Stimulated activated effector memory CD8-positive, alpha-beta T cell treated with anti-CD3 and anti-CD28 coated beads, Interleukin-12 subunit alpha, Interleukin-12 subunit beta, amount 100 ng/mL, for 72 hours (primary cell): ENCODE measurements at regions not wholly inside any gene's neighbourhood (a gene's known extent, or its start where the extent isn't known, plus 50 kb on each side); places are given as distances from the start of the nearest gene placed in this dataset.

Experiments used
- ATAC-seq: fragments of 150-1000 bp; cut with Tn5 transposase; 2 replicates; pipeline ENCODE4 v1.10.0; 2021
- DNase-seq, 2 donors: peaks; one replicate each; pipeline ENCODE4 v3.0.0; 2021 to 2022; ENCODE audit warnings: low spot score in 2 of 2
- H3K27ac Mint-ChIP-seq: one replicate; pipeline ENCODE4 v1.8.0; 2022; ENCODE audit warnings: mild to moderate bottlenecking, mixed read lengths
- H3K36me3 Mint-ChIP-seq: one replicate; pipeline ENCODE4 v1.8.0; 2022; ENCODE audit warnings: mild to moderate bottlenecking, mixed read lengths
- H3K4me1 Mint-ChIP-seq: one replicate; pipeline ENCODE4 v1.8.0; 2022; ENCODE audit warnings: mixed read lengths
- H3K4me3 Mint-ChIP-seq: one replicate; pipeline ENCODE4 v1.8.0; 2022; ENCODE audit warnings: mild to moderate bottlenecking, mixed read lengths
- H3K9me3 Mint-ChIP-seq: one replicate; pipeline ENCODE4 v1.8.0; 2022; ENCODE audit warnings: mixed read lengths

DNA sequence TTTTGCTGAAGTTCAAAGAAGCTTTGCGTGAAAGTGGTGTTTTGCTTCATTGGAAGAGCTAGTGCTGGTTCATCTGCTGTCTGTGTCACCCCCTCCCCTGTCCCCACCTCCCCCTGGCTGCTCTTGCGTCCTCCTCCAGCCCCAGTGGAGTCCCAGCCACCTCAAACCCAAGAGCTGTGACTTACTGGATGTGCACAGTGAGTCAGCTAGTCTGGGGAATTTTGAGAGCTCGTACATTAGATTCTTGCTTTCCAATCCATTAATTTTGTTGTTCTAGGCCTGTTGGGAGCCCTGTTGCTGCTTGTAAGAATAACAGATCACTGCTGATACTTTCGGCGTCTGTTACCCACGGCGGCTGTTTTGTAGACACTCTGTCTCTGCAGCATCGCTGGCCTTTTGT, 412.1 kb downstream of the TSN start:
- ATAC-seq (no peak), DNase-seq (no peak)
- Mint-ChIP-seq H3K36me3 (no peaks in the 10 kb centered on the region), H3K4me1 (no peaks in the 10 kb centered on the region), H3K27ac (no peak overlapping the region), H3K9me3 (no peaks in the 10 kb centered on the region), H3K4me3 (no peak overlapping the region)

DNA sequence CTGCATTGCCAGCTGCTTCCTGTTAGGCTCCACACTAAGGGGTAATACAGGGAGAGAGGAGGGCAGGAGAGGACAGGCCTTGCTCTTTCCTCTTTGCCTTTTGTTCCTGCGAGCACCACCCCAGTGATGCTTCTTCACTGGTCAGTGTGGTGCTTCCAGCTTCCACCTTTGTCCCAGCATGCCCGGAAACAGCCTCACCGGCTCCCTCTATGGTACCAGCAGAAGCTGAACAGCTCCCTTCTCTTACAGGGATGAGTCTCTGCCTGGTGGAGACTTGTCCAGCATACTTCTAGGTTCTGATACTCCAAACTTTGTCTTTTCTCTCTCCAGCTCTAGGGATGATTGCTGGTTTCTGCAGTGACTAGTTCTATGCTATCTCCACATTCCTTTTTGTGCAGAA, 413.3 kb downstream of the TSN start:
- Mint-ChIP-seq H3K27ac (no peak overlapping the region), H3K4me1 (no peaks in the 10 kb centered on the region), H3K9me3 (no peaks in the 10 kb centered on the region), H3K36me3 (no peaks in the 10 kb centered on the region), H3K4me3 (no peak overlapping the region)
- no peak for DNase-seq
- no peak for ATAC-seq

DNA sequence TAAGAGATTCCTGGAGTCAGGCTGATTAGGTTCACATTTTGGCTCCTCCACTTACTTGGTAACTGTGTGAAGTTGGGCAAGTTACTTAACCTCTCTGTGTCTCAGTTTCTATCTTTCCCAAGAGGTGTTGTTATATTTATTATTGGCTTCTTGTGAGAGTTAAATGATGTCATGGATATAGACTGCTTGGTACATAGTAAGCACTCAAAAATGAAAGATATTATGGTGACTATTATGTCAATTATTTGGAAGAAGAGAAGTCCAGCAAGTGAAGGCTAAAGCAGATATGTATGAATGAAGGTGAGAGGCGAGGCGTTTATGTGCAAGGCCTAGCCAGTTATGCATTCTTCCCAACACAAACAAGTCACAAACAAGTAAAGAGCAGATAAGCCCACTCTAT, 417.4 kb downstream of the TSN start:
- DNase-seq = no peak
- H3K9me3 Mint-ChIP-seq = no peaks in the 10 kb centered on the region
- H3K4me3 Mint-ChIP-seq = no peak overlapping the region
- no peak for ATAC-seq
- no peaks in the 10 kb centered on the region for H3K36me3 Mint-ChIP-seq
- no peak overlapping the region for H3K27ac Mint-ChIP-seq
- no peaks in the 10 kb centered on the region for H3K4me1 Mint-ChIP-seq

DNA sequence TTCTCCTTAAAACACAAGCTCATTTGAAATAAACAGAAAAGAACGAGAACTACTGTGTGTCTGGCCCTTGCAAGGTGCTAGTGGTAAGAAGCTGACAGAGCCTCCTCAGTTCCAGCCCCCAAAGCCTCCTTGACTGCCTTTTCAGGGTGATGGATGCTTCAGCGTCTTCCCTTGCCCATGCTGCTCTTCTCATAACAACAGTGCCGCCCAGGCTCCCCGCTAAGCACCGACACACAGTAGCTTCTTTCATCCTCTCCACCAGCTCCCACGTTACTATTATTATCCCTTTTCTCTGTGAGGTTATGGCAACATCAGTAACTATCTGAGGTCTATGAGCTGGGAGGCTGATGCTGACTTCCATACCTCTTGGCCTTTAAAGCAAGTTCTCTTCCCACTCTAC, 418.6 kb downstream of the TSN start:
- Mint-ChIP-seq H3K4me3 (no peak overlapping the region), H3K9me3 (no peaks in the 10 kb centered on the region), H3K36me3 (no peaks in the 10 kb centered on the region), H3K4me1 (no peaks in the 10 kb centered on the region), H3K27ac (no peak overlapping the region)
- DNase-seq (no peak), ATAC-seq (no peak)

DNA sequence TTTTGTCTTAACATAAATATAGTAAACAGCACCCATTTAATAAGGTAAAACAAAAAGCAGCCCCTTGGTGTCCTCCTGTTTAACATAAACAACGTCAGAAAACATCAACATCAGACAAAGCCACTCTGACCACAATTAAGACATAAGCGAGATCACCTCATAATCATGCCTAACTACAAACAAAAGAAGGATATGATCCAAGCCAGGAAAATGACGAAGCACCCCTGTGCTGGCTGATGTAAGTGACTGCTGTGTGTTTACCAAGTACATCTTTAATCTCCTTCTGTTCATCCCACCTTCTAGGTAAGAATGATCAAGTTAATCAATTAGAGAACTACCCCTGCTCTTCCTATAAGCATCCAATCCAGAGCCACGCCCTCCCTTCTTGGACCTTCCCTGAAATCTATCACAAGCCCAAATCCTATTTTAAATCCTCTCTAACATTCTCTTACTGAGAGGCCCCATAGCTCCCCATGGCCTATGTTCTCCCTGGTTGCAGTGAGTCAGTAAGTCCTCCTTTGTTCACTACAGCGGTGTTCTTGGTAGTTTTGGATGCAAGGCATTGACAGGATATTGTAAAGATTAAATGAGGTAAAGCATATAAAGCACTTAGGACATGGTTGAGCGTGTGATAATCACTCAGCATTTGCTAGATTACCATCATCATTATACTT, 424.2 kb downstream of the TSN start:
- Mint-ChIP-seq H3K27ac (no peak overlapping the region), H3K4me1 (no peaks in the 10 kb centered on the region), H3K4me3 (no peak overlapping the region), H3K36me3 (no peaks in the 10 kb centered on the region), H3K9me3 (no peaks in the 10 kb centered on the region)
- ATAC-seq = no peak
- DNase-seq = no peak

DNA sequence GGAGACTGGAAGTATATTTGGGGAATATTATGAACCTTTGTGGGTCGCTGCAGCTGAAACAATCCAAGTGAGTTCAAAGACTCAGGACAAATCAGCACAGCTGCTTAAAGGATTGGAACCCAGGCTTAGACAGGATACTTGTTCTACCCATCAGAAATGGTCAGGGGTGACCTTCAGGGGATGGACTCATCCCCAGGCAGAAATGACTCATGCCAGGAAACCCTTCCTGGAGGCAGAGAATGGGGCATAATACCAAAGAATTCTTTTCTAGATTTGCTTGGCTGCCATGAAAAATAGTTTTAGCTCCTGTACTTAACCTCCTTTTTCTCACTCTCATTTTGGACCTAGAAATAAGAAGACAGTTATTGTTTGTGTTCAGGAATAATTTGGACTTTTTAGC, 425.5 kb downstream of the TSN start:
- ATAC-seq (no peak), DNase-seq (no peak)
- Mint-ChIP-seq H3K4me1 (no peaks in the 10 kb centered on the region), H3K4me3 (no peak overlapping the region), H3K27ac (no peak overlapping the region), H3K9me3 (no peaks in the 10 kb centered on the region), H3K36me3 (no peaks in the 10 kb centered on the region)

DNA sequence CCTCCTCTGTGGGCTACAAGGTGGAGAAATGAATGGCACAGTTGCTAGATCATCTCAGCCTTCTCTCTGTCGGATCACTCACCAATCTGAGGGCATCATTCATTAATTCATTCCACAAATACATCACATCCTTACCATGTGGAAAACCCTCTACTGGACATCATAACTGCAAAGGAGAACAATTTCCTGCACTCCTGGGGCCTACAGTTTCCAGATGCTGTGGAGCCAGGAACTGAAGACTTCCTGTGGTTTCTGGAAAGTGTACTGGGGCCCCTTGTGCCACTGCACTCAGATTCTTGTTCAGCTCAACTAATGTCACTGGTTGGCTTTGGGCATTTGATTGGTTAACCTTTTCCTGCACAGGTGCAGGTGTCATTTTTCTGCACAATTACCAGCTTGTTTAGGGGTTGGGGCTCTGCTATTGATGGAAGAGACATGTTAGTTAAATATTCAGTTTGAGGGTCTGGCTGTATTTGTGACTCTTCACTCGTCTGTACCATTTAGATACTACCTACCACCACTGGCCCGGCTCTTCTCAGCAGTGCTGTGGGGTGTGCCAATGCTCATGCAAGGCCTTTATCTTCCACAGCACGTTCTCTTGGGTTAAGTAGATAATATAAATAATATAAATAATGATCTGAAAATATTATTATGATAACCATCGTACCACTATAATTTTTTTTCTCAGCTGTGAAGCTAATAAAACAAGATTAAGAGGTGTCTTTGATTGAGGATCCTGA, 427.3 kb downstream of the TSN start:
- DNase-seq (no peak), ATAC-seq (no peak)
- Mint-ChIP-seq H3K27ac (no peak overlapping the region), H3K9me3 (no peaks in the 10 kb centered on the region), H3K36me3 (no peaks in the 10 kb centered on the region), H3K4me1 (no peaks in the 10 kb centered on the region), H3K4me3 (no peak overlapping the region)

DNA sequence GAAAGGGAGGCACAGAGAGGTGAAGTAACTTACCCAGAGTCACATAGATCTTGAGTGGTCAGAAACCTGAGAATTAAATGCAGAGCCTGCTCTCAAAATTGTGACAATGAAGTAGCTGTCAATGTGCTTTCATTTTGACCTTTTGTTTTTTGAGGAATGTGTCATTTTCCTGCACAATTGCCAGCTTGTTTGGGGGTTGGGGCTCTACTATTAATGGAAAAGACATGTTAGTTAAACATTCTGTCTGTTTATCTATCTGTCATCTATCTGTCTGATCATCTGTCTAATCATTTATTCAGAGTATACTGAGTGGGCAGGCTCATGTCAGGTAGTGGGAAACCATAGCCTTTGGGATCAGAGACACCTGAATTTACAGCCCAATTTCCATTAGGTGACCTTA, 428.4 kb downstream of the TSN start:
- H3K4me1 Mint-ChIP-seq = no peaks in the 10 kb centered on the region
- no peak overlapping the region for H3K27ac Mint-ChIP-seq
- no peak overlapping the region for H3K4me3 Mint-ChIP-seq
- ATAC-seq (no peak), DNase-seq (no peak)
- H3K36me3 Mint-ChIP-seq = no peaks in the 10 kb centered on the region
- no peaks in the 10 kb centered on the region for H3K9me3 Mint-ChIP-seq

DNA sequence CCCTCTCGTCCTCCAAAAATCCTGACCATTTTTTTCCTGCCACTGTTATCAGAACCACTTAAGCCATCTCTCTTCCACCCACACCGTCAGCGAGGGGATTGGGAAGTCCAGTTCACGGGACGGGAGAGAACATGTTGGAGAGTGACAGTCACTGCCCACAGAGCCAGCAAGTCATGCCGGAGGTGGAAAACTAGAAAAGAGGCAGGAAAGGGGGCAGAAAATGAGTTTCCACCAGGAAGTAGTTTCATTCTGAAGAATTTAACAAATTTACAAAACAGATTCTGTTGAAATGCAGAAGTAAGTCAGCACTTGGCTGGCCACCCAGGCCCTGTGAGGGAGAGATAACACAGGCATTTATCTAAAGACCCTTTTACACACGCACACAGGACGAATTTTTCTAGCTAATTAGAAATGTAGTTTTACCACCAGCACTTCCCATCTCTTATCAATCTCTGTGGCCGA, 431.3 kb downstream of the TSN start:
- no peaks in the 10 kb centered on the region for H3K36me3 Mint-ChIP-seq
- no peaks in the 10 kb centered on the region for H3K9me3 Mint-ChIP-seq
- DNase-seq (no peak), ATAC-seq (no peak)
- no peak overlapping the region for H3K27ac Mint-ChIP-seq
- no peak overlapping the region for H3K4me3 Mint-ChIP-seq
- no peaks in the 10 kb centered on the region for H3K4me1 Mint-ChIP-seq

DNA sequence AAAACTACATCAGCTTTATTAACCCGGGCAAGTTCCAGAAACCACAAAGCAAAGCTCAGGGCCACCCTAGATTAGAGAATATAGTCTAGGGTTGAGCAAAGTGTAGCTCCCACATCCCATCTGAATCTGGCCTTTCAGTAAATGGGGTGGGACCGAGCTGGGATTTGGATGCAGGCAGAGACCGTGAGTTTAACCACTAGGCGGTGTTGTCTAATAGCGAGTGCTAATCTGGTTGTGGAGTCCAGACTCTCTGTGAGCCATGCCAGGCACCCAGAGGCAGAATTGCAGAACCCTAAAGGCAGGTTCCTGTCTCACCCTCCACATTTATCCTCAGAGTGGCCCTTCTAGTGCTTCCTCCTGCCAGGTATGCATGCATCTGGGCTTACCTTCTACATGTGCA, 435.9 kb downstream of the TSN start:
- Mint-ChIP-seq H3K4me3 (no peak overlapping the region), H3K9me3 (no peaks in the 10 kb centered on the region), H3K36me3 (no peaks in the 10 kb centered on the region), H3K27ac (no peak overlapping the region), H3K4me1 (no peaks in the 10 kb centered on the region)
- DNase-seq (no peak), ATAC-seq (no peak)

DNA sequence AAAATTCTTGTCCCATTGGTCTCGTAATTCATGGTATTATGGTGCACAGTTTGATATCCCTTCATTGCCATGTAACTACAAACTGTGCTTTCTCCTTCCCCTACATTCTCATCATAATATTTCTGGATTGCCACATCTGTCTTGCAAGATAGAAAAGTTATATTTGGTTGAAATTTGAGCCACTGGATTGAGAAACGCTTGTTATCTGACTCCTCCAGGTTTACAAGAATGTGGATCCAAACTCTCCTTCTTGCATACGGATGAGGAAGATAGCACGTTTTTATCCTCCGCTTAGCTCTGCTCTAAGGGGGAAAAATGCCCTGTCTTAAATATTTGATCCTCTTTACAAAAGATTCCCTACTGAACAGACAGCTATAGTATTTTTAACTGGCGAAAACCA, 438.2 kb downstream of the TSN start:
- Mint-ChIP-seq H3K4me1 (no peaks in the 10 kb centered on the region), H3K9me3 (no peaks in the 10 kb centered on the region), H3K36me3 (no peaks in the 10 kb centered on the region), H3K27ac (no peak overlapping the region), H3K4me3 (no peak overlapping the region)
- DNase-seq (no peak), ATAC-seq (no peak)

DNA sequence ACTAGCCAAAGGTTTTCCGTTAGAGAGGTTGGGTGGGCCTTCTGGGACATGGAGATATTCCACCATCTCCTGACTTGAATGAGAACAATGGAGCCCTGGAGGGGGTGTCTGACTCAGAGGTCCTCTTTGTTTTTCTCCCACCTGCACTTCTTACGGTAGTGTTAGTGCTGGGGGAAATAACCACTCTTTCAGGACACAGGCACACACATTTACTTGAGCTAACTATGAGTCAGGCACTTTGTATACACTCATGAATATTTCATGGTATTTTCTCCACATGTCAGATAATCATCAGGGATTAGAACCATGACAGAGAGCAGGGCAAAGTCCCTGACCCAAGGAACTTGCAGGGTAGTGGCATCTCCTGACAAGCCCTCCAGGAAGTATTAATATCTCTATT, 439.1 kb downstream of the TSN start:
- Mint-ChIP-seq H3K4me1 (no peaks in the 10 kb centered on the region), H3K36me3 (no peaks in the 10 kb centered on the region), H3K4me3 (no peak overlapping the region), H3K27ac (no peak overlapping the region), H3K9me3 (no peaks in the 10 kb centered on the region)
- no peak for ATAC-seq
- DNase-seq = no peak

DNA sequence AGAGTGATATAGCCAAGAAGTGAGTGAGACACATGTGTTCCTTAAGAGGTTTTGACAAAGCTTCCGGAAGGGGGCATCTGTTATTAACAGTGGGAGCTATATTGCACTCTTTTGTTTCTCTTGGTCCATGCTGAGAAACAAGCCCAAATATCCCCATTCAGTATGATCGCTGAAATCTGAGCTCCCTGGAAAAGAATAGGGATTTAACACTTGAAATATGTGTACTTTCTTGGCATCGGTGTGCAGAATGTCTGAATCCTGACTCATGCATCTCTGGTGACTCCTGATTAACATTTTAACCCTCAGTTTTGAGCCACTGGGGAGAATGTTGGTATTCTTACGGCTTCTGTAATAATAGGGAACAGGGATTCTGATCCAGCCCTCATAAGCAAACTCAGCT, 448.1 kb downstream of the TSN start:
- H3K4me1 Mint-ChIP-seq = no peaks in the 10 kb centered on the region
- no peak overlapping the region for H3K27ac Mint-ChIP-seq
- H3K4me3 Mint-ChIP-seq = no peak overlapping the region
- no peak for DNase-seq
- H3K9me3 Mint-ChIP-seq = no peaks in the 10 kb centered on the region
- no peak for ATAC-seq
- no peaks in the 10 kb centered on the region for H3K36me3 Mint-ChIP-seq

DNA sequence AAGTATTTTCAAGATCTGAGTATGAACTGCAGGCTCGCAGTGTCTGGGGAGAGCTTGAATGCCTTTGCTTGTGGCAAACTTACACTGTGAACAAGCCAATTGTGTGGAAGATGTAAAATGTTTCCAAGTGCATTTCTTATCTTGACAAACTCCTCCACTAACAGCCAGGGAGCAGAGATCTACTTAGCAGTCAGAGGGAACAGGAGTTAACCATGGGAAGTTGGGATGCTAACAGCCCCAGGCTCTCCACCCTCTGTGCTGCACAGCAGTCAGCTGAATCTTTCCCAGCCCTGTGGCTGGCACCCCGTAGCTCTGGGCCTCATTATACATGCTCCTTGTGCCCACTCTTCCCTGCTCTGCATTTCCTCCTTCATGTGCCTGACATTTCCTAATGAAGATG, 450.2 kb downstream of the TSN start:
- ATAC-seq = no peak
- no peak overlapping the region for H3K27ac Mint-ChIP-seq
- no peak overlapping the region for H3K4me3 Mint-ChIP-seq
- DNase-seq = no peak
- no peaks in the 10 kb centered on the region for H3K36me3 Mint-ChIP-seq
- H3K4me1 Mint-ChIP-seq = no peaks in the 10 kb centered on the region
- H3K9me3 Mint-ChIP-seq = no peaks in the 10 kb centered on the region

DNA sequence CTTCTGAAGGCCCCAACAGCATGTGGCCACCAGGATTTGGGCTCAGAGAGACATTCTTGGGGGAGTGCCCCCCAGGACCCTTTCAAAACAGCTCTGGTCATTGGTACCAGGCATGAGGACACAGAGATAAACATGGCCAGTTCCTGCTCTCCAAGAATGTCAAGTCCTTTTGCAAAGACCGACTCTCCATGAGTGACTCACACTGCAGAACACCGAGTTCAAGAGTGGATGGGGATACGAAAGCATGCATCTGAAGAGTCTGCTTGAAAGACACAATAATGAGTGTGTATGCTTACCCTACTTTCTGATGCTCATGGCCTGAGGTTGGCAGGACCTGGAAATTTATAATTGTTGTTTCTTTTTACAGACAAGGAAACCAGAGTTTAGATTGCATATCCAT, 450.6 kb downstream of the TSN start:
- Mint-ChIP-seq H3K9me3 (no peaks in the 10 kb centered on the region), H3K27ac (no peak overlapping the region), H3K36me3 (no peaks in the 10 kb centered on the region), H3K4me1 (no peaks in the 10 kb centered on the region), H3K4me3 (no peak overlapping the region)
- ATAC-seq (no peak), DNase-seq (no peak)

DNA sequence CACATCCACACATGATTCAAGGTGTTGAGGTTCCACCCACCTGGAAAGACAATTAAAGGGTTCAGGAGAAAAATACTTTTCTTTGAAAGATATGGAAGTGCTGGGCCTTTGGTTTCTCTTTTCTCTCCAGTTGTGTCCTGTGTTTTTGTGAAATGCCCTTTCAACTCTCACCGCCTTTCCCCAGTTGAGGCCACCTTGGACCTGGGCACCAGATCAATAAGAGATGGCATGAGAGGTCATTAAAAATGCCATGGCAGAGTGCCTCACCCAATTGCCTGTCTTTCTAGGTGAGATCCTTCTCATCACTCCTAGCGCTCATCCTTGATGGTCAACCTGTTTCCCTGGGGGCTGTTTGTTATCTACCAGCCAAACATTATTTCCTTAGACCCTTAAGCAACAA, 453.9 kb downstream of the TSN start:
- H3K4me3 Mint-ChIP-seq = no peak overlapping the region
- DNase-seq (no peak), ATAC-seq (no peak)
- H3K4me1 Mint-ChIP-seq = no peaks in the 10 kb centered on the region
- no peak overlapping the region for H3K27ac Mint-ChIP-seq
- no peaks in the 10 kb centered on the region for H3K9me3 Mint-ChIP-seq
- no peaks in the 10 kb centered on the region for H3K36me3 Mint-ChIP-seq
